ENCODE measurements at regions not wholly inside any gene's neighbourhood (a gene's known extent, or its start where the extent isn't known, plus 50 kb on each side); places are given as distances from the start of the nearest gene placed in this dataset.

DNA sequence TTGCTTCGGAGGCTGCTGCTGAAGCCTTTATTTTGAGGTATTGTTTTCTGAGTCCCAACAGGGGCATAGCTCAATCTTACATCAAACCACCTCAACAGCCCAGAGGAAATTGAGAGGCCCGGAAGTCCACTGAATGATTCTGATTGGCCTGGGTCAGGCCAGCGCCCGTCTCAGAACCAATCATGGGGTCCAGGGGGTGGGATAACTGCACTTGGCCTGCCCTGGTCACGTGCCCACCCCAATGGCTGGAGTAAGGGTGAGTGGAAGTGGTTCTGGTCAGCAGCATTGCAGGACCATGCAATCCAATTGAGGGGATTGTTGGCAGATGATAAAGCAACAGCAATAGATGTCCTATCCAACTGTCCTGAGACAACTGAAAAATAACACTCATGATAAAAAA lies 190.6 kb downstream of the HERPUD2 start:
- TF ChIP-seq GATA1 (IDR thresholded peaks at IDR 0.05; ENCODE audit: low read depth, low read length) (no peak), POLR2A (IDR thresholded peaks at IDR 0.05; ENCODE audit: low read length) (no peak)
- DNase-seq: no peak

DNA sequence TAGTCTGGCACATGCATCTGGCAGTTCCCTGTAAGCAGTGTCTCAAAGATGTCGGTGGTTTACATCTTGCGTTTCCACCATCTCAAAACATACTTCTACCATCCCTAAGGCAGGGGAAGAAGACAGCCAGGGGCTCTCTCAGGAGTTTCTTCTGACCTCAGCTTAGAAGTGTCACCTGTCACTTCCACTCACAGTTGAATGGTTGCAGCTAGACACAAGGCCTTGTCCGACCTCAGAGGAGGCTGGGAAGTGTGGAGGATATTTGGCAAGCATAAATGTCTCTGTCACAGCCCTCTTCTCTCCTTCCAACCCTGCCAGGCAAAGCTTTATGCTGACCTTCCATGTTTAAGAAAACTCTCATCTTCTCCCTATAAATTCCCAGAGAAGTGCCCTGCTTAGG lies 193.3 kb downstream of the HERPUD2 start:
- TF ChIP-seq GATA1 (IDR thresholded peaks at IDR 0.05; ENCODE audit: low read depth, low read length): no peak
- TF ChIP-seq POLR2A (IDR thresholded peaks at IDR 0.05; ENCODE audit: low read length): no peak
- no peak for DNase-seq

DNA sequence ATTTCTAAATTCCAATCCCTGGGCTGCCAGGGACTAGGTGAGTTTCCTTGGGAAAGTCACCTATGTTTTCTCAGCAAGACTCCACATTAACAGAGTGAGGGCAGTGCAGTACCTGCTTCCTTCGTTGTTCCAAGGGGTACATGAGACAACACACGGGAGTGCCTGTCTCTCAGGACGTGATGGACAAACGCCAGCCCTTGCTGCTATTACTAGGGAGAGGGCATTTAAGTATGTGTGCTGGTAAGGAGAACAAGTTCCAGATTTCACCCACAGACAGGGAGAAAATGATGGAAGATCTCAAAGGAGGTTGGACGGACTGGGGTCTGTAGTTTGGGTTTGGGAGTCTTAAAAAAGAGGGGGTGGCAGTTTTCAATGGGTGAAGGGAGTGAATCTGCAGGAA lies 195.7 kb downstream of the HERPUD2 start:
- TF ChIP-seq POLR2A (IDR thresholded peaks at IDR 0.05; ENCODE audit: low read length) (no peak), GATA1 (IDR thresholded peaks at IDR 0.05; ENCODE audit: low read depth, low read length) (no peak)

DNA sequence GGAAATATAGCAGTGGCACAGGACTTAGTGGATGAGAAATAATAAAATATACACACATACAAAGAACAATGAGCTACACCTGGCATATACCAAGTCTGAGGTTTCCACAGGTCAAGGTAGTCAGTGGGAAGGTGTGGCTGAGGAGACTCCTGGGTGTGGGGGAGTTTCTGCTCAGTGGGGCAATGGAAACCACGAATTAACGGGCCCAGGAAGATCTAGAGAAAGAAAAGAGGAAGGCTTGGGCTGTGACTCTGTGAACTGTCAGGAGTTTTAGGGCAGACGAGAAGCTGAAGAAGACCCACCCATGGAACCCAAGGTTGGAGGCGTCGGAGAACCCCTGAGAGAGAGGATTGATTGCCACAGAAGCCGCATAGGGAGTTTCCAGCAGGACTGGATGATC lies 196.5 kb downstream of the HERPUD2 start:
- TF ChIP-seq POLR2A (IDR thresholded peaks at IDR 0.05; ENCODE audit: low read length): no peak
- no peak for TF ChIP-seq GATA1 (IDR thresholded peaks at IDR 0.05; ENCODE audit: low read depth, low read length)
- no peak for DNase-seq

More for the DNA sequence above, 195.7 kb downstream of the HERPUD2 start:
- DNase-seq: no peak

GRCh38 chr7:35495844-35496243 lies 199.1 kb downstream of the HERPUD2 start:
- TF ChIP-seq POLR2A (IDR thresholded peaks at IDR 0.05; ENCODE audit: low read length): no peak
- TF ChIP-seq GATA1 (IDR thresholded peaks at IDR 0.05; ENCODE audit: low read depth, low read length): no peak
- no peak for DNase-seq

DNA sequence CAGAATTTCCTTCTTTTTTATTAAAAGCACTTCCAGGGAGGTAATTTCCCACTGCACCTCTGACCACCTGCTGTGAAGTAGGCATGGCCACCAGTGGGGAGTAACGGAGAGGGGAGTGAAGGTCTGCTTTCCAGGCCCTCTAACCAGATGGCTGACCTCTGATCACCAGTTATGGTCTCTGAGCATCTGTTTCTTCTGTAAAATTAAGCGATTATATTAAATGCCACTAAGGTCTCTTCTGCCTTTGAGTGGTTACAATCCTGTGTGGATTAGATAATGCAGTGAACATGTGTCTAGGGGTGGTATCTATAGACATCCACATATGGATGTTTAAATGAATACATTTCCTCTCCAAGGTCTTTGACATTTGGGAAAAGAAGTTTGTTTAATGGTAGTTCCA lies 199.6 kb downstream of the HERPUD2 start:
- DNase-seq: no peak
- TF ChIP-seq GATA1 (IDR thresholded peaks at IDR 0.05; ENCODE audit: low read depth, low read length): no peak
- no peak for TF ChIP-seq POLR2A (IDR thresholded peaks at IDR 0.05; ENCODE audit: low read length)

GRCh38 chr7:35494407-35494806 lies 200.5 kb downstream of the HERPUD2 start:
- no peak for DNase-seq
- no peak for TF ChIP-seq GATA1 (IDR thresholded peaks at IDR 0.05; ENCODE audit: low read depth, low read length)
- no peak for TF ChIP-seq POLR2A (IDR thresholded peaks at IDR 0.05; ENCODE audit: low read length)

DNA sequence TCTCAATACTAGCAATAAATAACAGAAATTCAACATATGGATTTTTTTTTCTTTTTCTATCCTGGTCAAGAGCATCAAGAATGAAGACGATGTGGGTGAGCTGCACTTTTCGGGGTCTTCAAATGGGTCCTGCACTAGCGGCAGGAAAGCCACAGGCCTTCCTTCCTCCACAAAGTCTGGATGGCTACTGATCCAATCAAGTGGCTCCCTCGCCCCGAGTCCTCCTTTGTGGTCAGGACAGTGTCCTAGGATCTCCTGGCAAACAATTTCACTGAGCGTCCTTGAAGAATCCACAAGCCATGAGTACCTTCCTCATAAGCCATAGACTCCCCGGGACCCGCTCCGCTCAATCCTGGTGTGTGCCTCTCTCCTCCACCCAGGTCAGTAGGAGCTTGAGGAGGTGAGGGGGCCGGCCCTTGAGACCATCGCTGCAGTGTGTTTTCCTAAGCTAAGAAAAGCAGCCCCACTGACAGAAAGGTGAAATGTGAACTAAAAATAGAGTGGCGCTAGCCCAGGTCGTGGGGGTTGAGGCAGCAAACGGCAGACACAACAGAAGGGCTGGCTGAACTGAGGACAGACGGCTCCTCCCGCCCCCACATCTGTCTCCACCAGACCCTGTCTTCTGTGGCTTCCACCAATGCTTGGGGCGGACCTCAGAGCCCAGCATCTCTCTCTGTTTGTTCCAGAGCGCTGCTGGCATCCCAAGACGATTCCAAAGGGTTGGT lies 202.3 kb downstream of the HERPUD2 start:
- no peak for DNase-seq
- no peak for TF ChIP-seq GATA1 (IDR thresholded peaks at IDR 0.05; ENCODE audit: low read depth, low read length)
- no peak for TF ChIP-seq POLR2A (IDR thresholded peaks at IDR 0.05; ENCODE audit: low read length)

GRCh38 chr7:35491233-35491632 lies 203.7 kb downstream of the HERPUD2 start:
- no peak for DNase-seq

DNA sequence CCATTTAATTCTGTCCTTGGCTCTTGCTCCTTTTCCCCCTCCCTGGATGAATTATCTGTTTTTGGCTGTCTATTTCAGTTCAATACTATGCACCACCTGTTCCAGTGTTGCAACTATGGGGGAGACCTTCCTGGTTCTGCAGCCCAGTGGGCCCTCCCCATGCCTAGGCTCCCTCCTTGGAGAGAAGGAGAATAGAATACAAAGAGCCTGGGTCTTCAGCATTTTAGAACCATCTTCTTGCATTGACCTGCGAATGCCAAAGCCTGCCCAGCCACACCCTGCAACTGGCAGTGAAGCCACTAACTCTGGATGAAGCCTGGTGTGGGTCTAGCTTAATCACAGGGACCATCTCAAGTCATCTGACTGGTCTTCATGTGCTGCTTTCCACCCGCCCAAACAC lies 207.1 kb downstream of the HERPUD2 start:
- DNase-seq: no peak
- TF ChIP-seq GATA1 (IDR thresholded peaks at IDR 0.05; ENCODE audit: low read depth, low read length) (no peak), POLR2A (IDR thresholded peaks at IDR 0.05; ENCODE audit: low read length) (no peak)

More at GRCh38 chr7:35491233-35491632, 203.7 kb downstream of the HERPUD2 start:
- TF ChIP-seq GATA1 (IDR thresholded peaks at IDR 0.05; ENCODE audit: low read depth, low read length) (no peak), POLR2A (IDR thresholded peaks at IDR 0.05; ENCODE audit: low read length) (no peak)

DNA sequence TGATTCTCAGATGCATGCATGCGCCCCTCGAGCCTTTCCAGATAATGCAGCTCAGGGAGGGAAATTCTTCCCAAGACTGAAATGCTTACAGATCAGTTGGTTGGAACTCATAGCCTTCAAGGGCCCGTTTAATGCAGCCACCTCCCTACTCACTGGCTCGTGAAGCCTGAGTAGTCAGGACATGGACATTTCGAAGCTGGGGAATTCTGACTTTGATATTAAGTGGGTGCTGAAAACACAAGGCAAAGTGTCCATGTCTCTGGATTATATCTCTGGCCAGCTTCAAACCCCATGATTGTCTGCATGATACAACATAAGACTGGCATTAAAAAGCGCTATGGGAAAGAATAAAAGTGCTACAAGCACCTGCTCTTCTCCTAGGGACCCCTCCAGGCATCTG lies 207.5 kb downstream of the HERPUD2 start:
- DNase-seq: no peak
- no peak for TF ChIP-seq GATA1 (IDR thresholded peaks at IDR 0.05; ENCODE audit: low read depth, low read length)
- TF ChIP-seq POLR2A (IDR thresholded peaks at IDR 0.05; ENCODE audit: low read length): no peak

DNA sequence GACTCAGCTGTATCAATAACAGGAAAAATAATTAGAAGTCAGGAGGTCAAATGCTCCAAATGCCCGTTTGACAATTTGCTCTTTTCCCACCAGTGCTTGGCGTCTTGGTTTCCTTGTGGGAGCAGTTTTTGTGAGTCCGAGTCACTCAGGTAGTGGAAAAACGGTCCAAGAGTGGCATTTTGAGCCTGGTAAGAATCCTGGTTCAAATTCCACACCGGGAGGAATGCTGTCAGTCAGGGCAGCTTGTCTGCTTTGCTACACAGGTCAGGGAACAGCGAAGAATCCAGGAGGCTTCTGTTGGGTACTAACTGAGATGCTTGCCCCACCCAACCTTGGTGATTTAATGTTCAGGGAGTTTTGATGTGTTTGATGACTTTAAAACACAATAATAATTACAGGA lies 209.5 kb downstream of the HERPUD2 start:
- DNase-seq: no peak
- TF ChIP-seq GATA1 (IDR thresholded peaks at IDR 0.05; ENCODE audit: low read depth, low read length) (no peak), POLR2A (IDR thresholded peaks at IDR 0.05; ENCODE audit: low read length) (no peak)

DNA sequence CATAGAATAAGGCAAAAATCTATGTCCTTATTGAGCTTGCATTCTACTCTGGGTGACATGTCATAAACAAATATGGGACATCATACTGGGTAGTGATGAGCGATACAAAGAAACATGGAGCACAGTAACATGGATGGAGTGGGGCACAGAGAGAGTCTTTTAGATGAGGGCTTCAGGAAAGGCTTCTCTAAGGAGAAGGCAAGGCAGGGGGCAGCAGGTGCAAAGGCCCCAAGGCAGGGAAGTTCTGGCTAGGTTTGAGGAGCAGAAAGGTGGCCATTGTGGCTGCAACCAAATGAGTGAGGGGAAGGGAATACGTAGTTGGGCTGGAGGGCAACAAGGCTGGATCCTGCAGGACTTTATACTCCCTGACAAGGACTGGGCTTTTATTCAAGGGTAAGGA lies 211.4 kb downstream of the HERPUD2 start:
- TF ChIP-seq GATA1 (IDR thresholded peaks at IDR 0.05; ENCODE audit: low read depth, low read length): no peak
- TF ChIP-seq POLR2A (IDR thresholded peaks at IDR 0.05; ENCODE audit: low read length): no peak

DNA sequence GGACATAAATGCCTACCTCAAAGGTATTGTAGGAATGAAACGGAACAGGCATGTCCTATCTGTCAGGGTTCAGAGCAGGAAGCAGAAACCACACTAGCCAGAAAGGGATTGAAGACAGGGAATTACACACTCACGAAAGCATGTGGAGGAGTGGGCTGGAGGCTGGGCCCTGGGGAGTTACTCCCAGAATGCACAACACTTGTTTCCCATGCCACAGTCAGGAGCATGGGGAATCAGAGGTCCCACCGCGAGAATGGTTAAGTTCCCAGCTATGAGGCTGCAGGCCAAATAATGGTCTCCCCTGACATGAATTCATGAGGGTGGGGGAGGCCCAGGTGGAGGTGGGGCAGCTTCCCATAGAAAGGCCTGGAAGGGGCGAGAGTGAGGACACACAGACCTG lies 212.7 kb downstream of the HERPUD2 start:
- TF ChIP-seq GATA1 (IDR thresholded peaks at IDR 0.05; ENCODE audit: low read depth, low read length): no peak
- TF ChIP-seq POLR2A (IDR thresholded peaks at IDR 0.05; ENCODE audit: low read length): no peak
- DNase-seq: no peak

More for the DNA sequence above, 211.4 kb downstream of the HERPUD2 start:
- no peak for DNase-seq

DNA sequence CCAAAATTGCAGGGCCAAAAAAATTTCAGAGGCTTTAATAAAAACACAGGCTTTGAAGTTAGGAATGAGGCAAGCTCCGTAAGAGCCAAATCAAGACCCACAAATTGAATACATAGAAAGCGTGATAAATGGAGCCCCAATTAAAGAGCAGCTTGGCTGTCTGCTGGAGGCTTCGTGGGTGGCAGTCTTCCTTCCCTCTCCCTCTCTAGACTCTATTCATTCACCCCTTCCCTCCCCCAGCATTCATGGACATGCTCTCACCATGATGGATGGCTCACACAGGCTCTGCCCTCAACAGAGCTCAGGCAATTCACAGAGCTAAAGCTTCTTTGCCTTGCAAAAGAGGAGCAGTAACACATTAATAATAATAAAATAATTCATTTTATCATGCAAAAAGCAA lies 214.1 kb downstream of the HERPUD2 start:
- TF ChIP-seq GATA1 (IDR thresholded peaks at IDR 0.05; ENCODE audit: low read depth, low read length) (no peak), POLR2A (IDR thresholded peaks at IDR 0.05; ENCODE audit: low read length) (no peak)

More for the DNA sequence above, 214.1 kb downstream of the HERPUD2 start:
- no peak for DNase-seq
